ENCODE measurements at regions not wholly inside any gene's neighbourhood (a gene's known extent, or its start where the extent isn't known, plus 50 kb on each side); places are given as distances from the start of the nearest gene placed in this dataset.

- H3K4me3 ChIP-seq (ENCODE audit: low read depth, low read length) = no peak overlapping the region
- no peaks in the 10 kb centered on the region for H3K36me3 ChIP-seq
- peaks cover 3% of the 10 kb centered on the region for H3K9me3 ChIP-seq (ENCODE audit: severe bottlenecking)
- DNase-seq = no peak
- H3K27ac ChIP-seq = no peak overlapping the region
- no peak for TF ChIP-seq CTCF (IDR thresholded peaks at IDR 0.05; ENCODE audit: low read depth, low read length)
- H3K27me3 ChIP-seq (ENCODE audit: insufficient read depth, low read depth, severe bottlenecking) = no peaks in the 10 kb centered on the region
These were observed 587.3 kb downstream of the PTPRC start for GRCh38 chr1:199226163-199226562.

- H3K27me3 ChIP-seq (ENCODE audit: insufficient read depth, low read depth, severe bottlenecking) = no peaks in the 10 kb centered on the region
- no peak for DNase-seq
- H3K36me3 ChIP-seq = no peaks in the 10 kb centered on the region
- no peak overlapping the region for H3K27ac ChIP-seq
- TF ChIP-seq CTCF (IDR thresholded peaks at IDR 0.05; ENCODE audit: low read depth, low read length) = no peak
- H3K9me3 ChIP-seq (ENCODE audit: severe bottlenecking) = no peaks in the 10 kb centered on the region
- no peak overlapping the region for H3K4me3 ChIP-seq (ENCODE audit: low read depth, low read length)
These were observed 603.3 kb downstream of the PTPRC start for GRCh38 chr1:199242147-199242546.

GRCh38 chr1:199242601-199243000 lies 603.8 kb downstream of the PTPRC start:
- Histone ChIP-seq H3K27ac (no peak overlapping the region), H3K36me3 (no peaks in the 10 kb centered on the region), H3K4me3 (ENCODE audit: low read depth, low read length) (no peak overlapping the region), H3K9me3 (ENCODE audit: severe bottlenecking) (no peaks in the 10 kb centered on the region), H3K27me3 (ENCODE audit: insufficient read depth, low read depth, severe bottlenecking) (no peaks in the 10 kb centered on the region)
- TF ChIP-seq CTCF (IDR thresholded peaks at IDR 0.05; ENCODE audit: low read depth, low read length) = no peak
- DNase-seq = no peak

GRCh38 chr1:199243423-199244061 lies 604.7 kb downstream of the PTPRC start:
- H3K27me3 ChIP-seq (ENCODE audit: insufficient read depth, low read depth, severe bottlenecking) = no peaks in the 10 kb centered on the region
- peak; percentile 96 for TF ChIP-seq CTCF (IDR thresholded peaks at IDR 0.05; ENCODE audit: low read depth, low read length)
- H3K9me3 ChIP-seq (ENCODE audit: severe bottlenecking) = no peaks in the 10 kb centered on the region
- no peak overlapping the region for H3K4me3 ChIP-seq (ENCODE audit: low read depth, low read length)
- no peaks in the 10 kb centered on the region for H3K36me3 ChIP-seq
- peak; percentile 83 for DNase-seq
- H3K27ac ChIP-seq = no peak overlapping the region

- Histone ChIP-seq H3K9me3 (ENCODE audit: severe bottlenecking) (no peaks in the 10 kb centered on the region), H3K4me3 (ENCODE audit: low read depth, low read length) (no peak overlapping the region), H3K36me3 (no peaks in the 10 kb centered on the region), H3K27ac (no peak overlapping the region), H3K27me3 (ENCODE audit: insufficient read depth, low read depth, severe bottlenecking) (no peaks in the 10 kb centered on the region)
- no peak for TF ChIP-seq CTCF (IDR thresholded peaks at IDR 0.05; ENCODE audit: low read depth, low read length)
- DNase-seq = no peak
These were observed 607.1 kb downstream of the PTPRC start for GRCh38 chr1:199245946-199246345.

- no peaks in the 10 kb centered on the region for H3K9me3 ChIP-seq (ENCODE audit: severe bottlenecking)
- no peak for DNase-seq
- H3K27ac ChIP-seq = no peak overlapping the region
- no peak for TF ChIP-seq CTCF (IDR thresholded peaks at IDR 0.05; ENCODE audit: low read depth, low read length)
- no peak overlapping the region for H3K4me3 ChIP-seq (ENCODE audit: low read depth, low read length)
- H3K36me3 ChIP-seq = no peaks in the 10 kb centered on the region
- H3K27me3 ChIP-seq (ENCODE audit: insufficient read depth, low read depth, severe bottlenecking) = no peaks in the 10 kb centered on the region
These were observed 607.9 kb downstream of the PTPRC start for GRCh38 chr1:199246716-199247115.
